SHP77 (cell line): ENCODE measurements at regions not wholly inside any gene's neighbourhood (a gene's known extent, or its start where the extent isn't known, plus 50 kb on each side); places are given as distances from the start of the nearest gene placed in this dataset.
"Not testable (repeated sequence)": the region's sequence is repeated elsewhere in the genome, so short reads cannot be mapped to it uniquely, and the experiment has no call there.

Source experiments
- DNase-seq, 2 experiments: peaks; one replicate each; lab custom pipeline; 2025; lab: John Stamatoyannopoulos, UW

DNA sequence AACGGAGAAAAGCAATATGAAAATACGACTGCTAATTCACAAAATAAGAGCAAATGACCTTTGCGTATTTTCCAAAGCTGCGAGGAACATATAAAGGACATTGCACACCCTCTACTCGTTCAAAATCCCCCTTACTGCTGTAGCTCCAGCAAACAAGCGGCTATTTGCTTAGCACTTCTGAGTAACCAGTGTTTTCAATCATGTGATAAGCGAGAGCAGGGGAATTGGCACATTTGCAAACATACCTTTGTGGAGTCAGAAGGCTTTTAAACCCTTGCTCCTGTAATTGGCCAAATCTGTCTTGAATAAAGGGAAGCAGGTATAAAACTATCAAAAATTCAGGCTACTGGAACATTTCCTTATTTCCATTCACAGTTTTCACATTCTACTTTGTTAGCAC lies 610.2 kb downstream of the UBE2NL start:
- DNase-seq, result peak in 1 of 2 experiments; percentile 47

DNA sequence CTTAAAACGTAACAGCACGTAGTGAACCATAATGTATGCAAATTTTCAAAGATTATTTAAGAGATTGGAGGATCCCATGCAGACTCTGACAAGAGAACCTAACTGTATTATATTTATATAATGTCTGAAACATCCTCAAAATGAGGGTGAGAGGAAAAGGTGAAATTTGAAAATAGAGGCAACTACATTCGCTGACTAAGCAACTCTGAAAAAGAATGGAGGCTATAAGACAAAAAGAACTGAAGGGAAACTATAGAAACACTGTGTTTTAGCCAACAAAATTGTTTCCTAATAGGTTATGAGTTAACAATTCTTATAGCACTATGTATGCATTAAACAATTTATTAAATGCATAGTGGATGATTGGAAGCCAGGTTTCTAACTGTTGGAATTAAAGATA lies 648.0 kb downstream of the UBE2NL start:
- no peak for DNase-seq

DNA sequence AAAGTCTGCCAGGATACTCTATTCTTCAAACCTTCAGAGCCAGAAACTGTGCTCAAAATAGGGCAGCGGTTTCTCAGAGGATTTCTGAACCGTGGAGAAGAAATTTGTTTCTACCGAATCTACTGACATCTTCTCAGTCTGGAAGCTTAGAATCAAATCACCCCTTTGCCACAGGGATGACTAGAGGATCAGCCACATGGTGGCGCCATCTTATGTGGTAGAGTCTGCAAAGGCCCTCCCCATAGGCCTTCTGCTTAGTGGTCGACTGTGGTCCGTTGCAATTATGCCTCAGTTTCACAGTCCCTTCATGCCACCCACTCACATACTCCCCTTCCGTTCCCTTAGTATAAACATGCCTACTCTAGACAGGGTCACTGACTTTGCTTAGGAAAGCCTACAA lies 680.7 kb upstream of the SPANXN1 start:
- DNase-seq, result no peak

DNA sequence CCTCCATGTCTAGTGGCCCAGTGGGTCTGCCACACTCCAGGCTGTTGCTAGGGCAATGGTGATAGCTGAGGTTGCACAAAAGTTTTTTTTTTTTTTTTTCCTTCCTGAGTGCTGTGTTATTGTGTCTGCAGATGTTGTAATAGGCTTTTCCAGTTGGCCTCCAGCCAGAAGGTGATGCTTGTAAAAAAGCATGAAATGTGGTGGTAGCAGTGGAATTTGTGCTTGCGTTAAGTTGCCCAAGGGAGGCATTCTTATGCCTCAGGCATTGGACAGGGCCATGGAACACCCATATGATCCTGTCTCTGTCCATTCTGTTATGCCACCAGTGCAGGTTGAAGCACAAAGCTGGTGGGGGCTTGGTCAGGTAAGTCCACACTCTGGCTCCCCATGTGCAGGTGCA lies 660.5 kb upstream of the SPANXN1 start:
- DNase-seq, result no peak

GRCh38 chrX:144592036-144592435 lies 655.3 kb upstream of the SPANXN1 start:
- no peak for DNase-seq

GRCh38 chrX:144601010-144601409 lies 646.3 kb upstream of the SPANXN1 start:
- no peak for DNase-seq

GRCh38 chrX:144612076-144612475 lies 635.2 kb upstream of the SPANXN1 start:
- no peak for DNase-seq

DNA sequence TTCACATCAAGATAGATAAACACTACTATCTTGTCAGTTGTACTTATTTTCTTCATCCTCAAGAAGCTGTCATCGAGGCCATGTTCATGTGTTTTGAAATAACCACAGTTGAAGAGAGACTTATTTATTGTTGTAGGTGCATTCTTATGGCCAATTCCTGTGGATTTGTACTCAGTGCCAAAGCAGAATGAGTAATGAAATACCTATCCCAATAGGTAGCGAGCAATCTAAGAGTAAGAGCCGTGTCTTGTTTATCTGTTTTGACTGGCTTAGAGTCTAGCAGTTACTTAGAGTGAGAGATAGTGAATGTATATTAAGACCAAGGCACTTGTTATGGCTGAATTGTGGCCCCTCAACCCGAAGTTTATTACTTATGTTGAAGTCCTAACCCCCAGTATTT lies 631.0 kb upstream of the SPANXN1 start:
- DNase-seq, result no peak

DNA sequence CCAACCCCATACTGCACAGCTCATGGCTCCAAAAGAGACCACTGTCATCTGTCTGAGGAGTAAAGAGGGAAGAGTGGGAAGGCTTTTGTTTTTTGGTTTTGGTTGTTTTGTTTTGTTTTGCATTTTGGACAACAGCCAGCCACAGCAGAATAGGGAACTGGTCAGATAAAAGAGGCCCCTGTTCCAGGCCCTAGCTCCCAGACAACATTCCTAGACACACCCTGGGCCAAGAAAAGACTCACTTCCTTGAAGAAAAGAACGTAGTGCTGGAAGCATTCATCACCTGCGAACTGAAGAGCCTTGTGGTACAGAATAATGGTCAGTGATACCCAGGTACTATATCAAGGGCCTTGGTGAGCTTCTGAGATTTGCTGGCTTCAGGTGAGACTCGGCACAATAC lies 619.4 kb upstream of the SPANXN1 start:
- DNase-seq, result no peak

GRCh38 chrX:144634451-144634850 lies 612.9 kb upstream of the SPANXN1 start:
- DNase-seq, result not testable (repeated sequence)

GRCh38 chrX:144637731-144638130 lies 609.6 kb upstream of the SPANXN1 start:
- DNase-seq, result no peak

- no peak for DNase-seq
These were observed 598.5 kb upstream of the SPANXN1 start for GRCh38 chrX:144648788-144649187.

DNA sequence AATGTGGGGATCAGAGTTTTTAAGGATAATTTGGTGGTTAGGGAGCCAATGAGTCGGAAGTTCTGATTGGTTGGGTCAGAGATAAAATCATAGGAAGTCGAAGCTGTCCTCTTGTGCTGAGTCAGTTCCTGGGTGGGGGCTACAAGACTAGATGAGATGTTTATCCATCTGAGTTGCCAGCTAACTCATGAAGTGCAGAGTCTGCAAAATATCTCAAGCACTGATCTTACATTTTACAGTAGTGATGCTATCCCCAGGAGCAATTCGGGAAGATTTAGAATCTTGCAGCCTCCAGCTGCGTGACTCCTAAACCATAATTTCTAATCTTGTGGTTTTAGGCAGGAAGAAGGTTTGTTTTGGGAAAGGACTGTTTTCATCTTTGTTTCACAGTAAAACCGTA lies 565.8 kb upstream of the SPANXN1 start:
- DNase-seq, result no peak

DNA sequence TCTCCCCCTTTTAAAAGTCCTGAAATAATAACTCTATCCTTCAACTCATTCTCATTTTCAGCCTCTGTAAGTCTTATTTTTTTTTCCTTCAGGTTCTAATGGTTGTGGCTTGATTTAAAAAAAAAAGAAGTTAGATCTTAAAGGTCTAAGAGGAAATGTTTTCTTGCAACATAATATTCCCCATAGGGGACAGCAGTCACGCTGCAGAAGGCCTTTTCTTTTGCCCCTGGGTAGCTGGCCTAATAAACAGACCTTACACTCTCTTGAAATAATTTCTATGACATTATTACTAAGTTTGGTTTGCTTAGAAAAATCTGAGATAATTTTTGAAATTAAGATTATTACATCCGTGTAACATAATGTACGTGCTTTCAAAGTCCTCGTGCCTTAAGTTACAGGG lies 564.1 kb upstream of the SPANXN1 start:
- no peak for DNase-seq

GRCh38 chrX:144709841-144710240 lies 537.5 kb upstream of the SPANXN1 start:
- DNase-seq, result no peak

DNA sequence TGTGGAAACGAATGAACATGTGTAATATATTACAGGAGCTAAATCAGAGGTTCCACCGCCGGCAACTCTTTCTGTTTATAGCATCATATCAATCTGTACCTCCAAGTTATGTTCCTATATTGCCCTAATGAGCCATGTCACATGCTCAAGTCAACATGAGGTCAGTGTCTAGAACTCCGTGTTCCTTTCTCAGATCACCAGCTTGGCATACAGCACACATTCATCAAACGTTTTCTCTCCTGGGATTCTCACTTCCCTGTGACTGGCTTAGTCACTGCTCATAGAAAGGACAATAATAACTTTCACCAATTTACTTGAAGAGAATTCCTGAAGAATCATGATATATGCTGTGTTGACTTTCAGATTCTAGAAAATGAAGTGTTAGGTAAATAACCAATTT lies 532.0 kb upstream of the SPANXN1 start:
- no peak for DNase-seq

DNA sequence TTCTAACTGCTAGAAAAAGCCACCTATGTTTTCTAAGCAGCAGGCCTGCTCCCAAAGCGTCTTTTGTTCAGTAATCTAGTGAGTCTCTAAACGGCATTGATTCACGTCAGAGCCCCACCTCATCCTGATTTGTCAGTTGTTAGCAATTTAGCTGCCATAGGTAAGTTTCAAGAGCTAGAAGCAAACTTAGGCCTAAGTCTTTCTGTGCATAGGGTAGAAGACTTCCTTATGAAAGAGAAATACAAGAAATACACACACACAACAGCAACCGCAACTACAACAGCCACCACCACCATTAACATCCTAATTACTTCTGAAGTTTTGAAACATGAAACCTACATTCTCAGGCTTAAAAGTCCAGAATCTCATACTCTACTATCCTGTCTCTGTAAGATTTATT lies 531.1 kb upstream of the SPANXN1 start:
- no peak for DNase-seq

DNA sequence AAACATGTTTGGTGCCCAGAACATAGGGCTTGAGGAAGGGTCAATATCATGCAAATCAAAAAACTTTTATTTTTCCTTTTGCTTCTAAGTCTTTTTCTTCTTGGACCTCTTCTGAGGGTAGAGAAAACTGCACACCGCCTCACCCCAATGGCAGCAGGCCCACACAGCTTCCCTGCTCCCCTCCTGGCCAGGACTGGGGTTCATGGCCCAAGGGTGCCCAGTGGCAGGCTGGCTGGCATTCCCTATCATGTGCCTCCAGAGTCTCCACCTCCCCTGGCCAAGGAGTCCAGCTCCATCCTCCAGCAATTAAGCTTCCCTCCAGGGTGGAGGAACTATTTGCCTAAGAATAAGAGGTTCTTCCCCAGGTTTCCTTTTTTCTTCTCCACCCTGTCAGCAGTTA lies 529.6 kb upstream of the SPANXN1 start:
- DNase-seq, result no peak

- no peak for DNase-seq
These were observed 525.0 kb upstream of the SPANXN1 start for GRCh38 chrX:144722307-144722706.

DNA sequence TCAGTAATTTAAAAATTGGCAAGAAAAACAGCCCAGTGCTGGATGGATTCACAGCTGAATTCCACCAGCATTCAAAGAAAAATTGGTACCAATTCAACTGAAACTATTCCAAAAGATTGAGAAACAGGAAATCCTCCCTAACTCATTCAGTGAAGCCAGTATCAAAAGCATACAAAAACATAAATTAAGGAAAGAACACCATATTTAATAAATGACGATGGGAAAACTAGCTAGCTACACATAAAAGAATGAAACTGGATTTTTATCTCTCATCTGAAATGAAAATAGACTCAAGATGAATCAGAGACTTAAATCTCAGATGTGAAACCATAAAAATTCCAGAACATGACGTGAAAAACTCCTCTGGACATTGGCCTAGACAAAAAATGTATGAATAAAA lies 516.8 kb upstream of the SPANXN1 start:
- no peak for DNase-seq

- no peak for DNase-seq
These were observed 514.7 kb upstream of the SPANXN1 start for GRCh38 chrX:144732588-144732987.

DNA sequence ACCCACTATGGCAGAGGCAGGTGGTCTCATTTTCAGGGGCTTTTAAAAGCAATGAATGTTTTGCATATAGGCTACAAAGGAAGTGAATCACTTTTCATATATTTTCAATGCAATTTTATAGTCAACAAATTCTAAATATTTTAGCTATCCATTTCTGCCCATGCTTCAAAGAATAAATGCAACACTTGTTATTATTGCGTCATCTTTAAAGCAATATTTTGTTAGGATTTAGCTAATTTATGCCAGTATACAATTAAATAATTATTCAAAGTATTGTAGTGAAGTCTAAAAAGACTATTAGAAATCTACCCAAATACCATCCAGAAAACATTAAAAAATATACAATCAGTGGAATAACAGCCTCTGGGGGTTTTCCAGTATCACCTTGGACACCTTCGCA lies 509.1 kb upstream of the SPANXN1 start:
- no peak for DNase-seq

- no peak for DNase-seq
These were observed 478.8 kb upstream of the SPANXN1 start for GRCh38 chrX:144768540-144768939.

- not testable (repeated sequence) for DNase-seq
These were observed 463.8 kb upstream of the SPANXN1 start for GRCh38 chrX:144783528-144783927.

DNA sequence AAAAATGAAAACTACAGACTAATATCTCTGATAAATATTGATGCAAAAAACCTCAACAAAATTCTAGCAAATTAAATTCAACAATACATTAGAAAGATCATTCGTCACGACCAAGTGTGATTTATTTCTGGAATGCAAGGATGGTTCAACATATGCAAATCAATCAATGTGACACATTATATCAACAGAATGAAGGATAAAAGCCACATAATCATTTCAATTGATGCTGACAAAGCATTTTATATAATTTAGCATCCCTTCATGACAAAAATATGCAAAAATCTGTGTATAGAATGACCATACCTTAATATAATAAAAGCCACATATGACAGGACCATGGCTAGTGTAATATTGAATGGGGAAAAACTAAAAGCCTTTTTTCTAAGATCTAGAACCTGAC lies 457.2 kb upstream of the SPANXN1 start:
- DNase-seq, result no peak
